HG02840 (cell line): ENCODE measurements at regions not wholly inside any gene's neighbourhood (a gene's known extent, or its start where the extent isn't known, plus 50 kb on each side); places are given as distances from the start of the nearest gene placed in this dataset.

Experiments used
- ATAC-seq: cut with Tn5 transposase; IDR thresholded peaks from one replicate; pipeline ENCODE4 v1.9.1; 2021; ENCODE audit warnings: mild to moderate bottlenecking, moderate library complexity, moderate number of reproducible peaks; ENCODE audit not compliant: unreplicated experiment, low FRiP score

DNA sequence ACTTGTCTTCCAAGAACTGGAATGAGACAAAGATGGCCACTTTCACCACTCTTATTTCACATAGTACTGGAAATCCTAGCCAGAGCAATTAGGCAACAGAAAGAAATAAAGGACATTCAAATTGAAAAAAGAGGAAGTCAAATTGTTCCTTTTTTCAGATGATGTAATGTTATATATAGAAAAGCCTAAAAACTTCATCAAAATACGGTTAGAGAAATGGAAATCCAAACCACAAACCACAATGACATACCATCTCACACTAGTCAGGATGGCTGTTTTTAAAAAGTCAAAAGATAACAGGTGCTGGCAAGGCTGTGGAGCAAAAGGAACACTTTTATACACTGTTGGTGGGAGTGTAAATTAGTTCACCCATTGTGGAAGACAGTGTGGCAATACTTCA, 113.3 kb upstream of the SPRY2 start:
- peak; percentile 89 for ATAC-seq

DNA sequence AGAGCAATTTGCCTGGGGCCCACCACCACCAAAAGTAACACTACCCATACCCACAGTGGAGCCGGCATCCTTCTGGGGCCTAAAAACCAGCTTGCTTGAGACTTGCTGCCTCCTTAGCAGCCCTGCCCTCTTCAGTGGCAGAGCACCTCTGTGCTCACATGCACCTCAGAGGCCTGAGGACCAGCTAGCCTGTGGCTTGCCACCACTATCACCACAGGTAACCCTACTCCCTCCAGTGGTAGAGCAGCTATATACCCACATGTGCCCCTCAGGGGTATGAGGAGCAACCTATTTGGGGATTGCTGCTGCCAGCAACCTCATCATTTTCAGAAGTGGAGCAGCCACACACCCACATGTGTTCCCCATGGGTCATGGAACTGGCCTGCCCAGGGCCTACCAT, 111.4 kb upstream of the SPRY2 start:
- ATAC-seq, result no peak

DNA sequence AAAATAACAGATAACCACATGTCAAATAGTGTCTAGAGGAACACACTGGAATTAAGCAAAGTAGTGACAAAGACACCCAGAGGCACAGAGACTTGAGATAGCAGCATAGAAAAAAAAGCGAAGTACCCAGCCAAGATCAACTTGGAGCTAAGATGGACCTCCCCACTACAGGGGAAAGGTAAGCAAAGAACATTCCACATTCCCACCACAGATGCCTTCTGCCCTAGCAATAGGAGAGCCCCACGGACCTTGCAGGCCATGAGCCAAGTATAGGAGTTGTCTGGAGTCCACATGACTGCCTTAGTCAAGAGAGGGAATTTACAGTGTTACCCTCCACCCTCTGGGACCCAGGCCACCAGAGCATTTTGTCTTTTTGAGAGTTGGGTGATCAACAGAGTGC, 110.7 kb upstream of the SPRY2 start:
- no peak for ATAC-seq

DNA sequence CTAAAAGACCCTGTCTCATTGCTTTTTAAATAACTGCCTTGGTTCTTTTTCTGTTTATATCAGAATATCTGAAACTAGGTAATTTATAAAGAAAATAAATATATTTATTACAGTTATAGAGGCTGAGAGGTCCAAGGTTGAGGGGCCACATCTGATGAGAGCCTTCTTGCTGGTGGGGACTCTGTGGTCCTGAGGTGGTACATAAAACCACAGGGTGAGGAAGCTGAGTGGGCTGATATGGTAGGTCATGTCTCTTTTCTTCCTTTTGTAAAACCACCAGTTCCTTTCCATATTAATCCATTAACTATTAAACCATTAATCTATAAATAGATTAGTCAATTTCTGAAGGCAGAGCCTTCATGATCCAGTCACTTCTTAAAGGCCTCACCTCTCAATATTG, 109.5 kb upstream of the SPRY2 start:
- ATAC-seq, result no peak

- no peak for ATAC-seq
Measured at GRCh38 chr13:80448725-80449124, 107.8 kb upstream of the SPRY2 start.

DNA sequence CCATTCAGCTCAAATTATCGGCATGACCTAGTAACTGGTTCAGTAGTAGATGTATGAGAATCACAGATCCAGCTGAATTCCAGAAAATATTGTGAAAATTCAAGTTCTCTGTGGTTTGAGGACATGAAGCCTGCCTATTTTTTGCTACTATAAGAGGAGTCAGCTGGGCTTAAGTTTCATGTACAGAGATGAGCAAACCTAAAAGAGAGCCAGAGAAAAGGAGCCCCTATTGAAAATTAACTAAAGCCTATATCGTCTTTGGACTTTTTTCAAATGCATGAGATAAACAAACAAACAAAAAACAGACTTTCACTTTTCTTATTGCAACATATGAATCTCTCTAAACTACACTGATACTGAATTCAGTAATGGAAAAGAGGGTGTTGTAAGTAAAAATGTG, 106.8 kb upstream of the SPRY2 start:
- peak; percentile 46 for ATAC-seq

- ATAC-seq, result no peak
Measured at GRCh38 chr13:80444240-80445015, 103.5 kb upstream of the SPRY2 start.

- ATAC-seq, result no peak
Measured at GRCh38 chr13:80442609-80443008, 101.7 kb upstream of the SPRY2 start.

DNA sequence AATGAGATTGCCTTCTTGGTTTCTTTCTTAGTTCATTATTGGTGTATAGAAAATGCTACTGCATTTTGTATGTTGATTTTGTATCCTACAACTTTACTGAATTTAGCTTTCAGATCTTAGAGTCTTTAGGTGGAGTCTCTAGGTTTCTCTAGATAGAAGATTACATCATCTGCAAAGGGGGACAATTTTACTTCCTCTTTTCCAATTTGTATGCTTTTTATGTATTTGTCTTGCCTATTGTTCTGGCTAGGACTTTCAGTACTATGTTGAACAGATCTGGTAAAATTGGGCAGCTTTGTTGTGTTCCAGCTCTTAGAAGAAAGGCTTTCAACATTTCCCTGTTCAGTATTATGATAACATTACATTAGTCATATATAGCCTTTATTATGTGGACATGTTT, 101.0 kb upstream of the SPRY2 start:
- no peak for ATAC-seq

DNA sequence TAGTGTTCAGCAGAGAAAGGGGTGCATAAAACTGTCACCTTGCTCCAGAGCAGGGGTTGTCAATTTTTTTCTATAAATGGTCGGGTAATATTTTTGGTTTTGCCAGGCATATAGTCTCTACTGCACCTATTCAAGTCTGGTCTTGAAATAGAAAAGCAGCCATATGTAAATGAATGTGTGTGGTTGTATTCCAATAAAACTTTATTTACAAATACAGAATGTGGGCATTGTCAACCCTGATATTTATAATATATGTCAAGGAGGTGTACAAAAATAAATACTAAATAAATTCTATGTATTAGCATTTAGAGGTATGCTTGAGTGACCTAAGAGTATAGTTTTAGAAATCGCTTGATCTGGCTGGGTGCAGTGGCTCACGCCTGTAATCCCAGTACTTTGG, 97.6 kb upstream of the SPRY2 start:
- no peak for ATAC-seq

DNA sequence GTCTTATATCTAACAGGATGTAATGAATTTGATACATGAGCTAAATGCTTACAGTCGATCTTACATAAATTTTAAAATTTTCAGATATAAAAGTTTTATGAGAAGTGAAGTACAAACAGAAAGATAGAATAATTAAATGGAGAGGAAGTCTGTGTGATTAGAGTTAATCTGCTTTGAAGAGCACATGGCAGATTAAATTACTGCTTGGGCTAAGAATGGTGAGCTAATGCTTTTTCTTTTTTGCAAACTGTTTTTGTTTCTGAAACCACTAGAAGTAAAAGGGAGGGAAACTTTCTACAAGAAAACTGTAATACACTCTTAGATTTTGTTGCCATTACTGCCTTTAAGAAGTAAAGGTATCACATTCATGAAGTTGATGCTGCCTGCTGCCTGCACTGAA, 96.3 kb upstream of the SPRY2 start:
- ATAC-seq, result no peak

GRCh38 chr13:80436571-80437169, 95.7 kb upstream of the SPRY2 start:
- no peak for ATAC-seq

DNA sequence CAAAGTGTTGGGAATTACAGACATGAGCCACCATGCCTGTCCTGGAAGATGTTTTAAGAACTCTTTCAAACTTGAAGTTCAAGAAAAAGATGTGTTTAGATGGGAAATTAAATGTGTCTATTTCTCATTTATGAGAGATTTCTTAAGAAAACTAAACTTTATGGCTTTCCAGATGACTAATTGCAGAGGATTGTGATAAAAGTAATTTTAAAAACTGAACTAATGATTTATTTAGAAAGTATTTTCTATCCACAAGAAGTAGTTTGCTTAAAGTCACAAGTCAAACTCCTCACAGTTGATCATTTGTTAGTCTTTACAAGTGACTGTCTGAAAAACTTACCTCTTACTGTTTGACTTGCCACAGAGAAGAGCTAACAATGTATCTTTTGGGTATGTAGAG, 89.6 kb upstream of the SPRY2 start:
- no peak for ATAC-seq

GRCh38 chr13:80428349-80429096, 87.6 kb upstream of the SPRY2 start:
- ATAC-seq, result no peak

DNA sequence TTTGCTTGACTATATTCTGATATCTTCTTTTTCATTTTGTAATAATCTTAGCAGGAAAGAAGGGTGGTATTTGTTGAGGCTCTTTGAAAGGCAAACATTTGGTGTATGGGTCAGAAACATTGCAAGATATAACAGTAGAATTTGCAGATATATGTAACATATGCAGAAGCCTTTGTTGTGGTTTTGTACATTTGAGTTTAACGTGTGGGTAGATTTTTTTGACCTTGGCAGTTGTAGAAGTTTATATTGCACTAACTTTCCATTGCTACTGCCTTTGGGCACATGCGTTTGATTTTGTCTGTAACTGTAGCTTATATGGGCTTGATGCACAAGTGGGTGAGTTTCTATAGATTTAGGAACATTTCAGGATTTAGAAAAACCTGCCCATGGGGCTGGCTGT, 78.5 kb upstream of the SPRY2 start:
- ATAC-seq, result no peak

GRCh38 chr13:80413611-80414010, 72.7 kb upstream of the SPRY2 start:
- ATAC-seq, result no peak

DNA sequence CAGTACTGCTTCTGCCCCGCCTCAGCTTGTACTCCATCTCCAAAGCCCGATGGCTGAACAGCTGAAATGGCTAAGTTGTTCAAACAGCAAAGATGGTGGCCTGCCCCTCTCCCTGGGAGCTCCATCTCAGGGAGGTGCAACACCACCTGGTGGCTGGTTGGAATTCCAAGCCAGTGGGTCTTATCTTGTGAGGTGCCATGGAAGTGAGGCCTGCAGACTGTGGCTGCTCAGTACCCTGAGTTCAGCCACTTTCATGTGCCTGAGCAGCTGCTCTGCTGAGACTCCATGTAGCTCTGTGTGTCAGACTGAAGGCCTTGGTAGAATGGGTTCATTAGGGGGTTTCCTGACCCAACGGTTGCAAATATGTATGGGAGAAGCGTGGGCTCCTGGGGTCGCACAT, 67.3 kb upstream of the SPRY2 start:
- ATAC-seq, result no peak

DNA sequence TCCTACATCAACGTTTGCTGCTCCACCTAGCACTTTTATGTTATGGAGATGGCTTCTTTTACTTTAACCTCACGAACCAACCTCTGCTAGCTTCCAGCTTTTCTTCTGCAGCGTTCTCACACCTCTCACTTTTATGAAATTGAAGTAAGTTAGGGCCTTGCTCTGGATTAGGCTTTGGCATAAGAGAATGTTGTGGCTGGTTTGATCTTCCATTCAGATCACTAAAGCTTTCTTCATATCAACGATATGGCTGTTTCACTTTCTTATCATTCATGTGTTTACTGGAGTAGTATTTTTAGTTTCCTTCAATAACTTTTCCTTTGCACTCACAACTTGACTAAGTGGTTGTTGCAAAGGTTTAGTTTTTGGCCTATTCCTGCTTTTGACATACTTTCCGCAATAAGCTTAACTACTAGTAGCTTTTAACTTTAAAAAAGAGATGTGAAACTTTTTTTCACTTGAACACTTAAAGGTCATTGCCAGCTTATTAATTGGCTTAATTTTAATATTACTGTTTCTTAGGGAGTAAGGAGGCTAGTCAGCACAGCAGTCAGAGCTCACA, 60.0 kb upstream of the SPRY2 start:
- ATAC-seq, result no peak

DNA sequence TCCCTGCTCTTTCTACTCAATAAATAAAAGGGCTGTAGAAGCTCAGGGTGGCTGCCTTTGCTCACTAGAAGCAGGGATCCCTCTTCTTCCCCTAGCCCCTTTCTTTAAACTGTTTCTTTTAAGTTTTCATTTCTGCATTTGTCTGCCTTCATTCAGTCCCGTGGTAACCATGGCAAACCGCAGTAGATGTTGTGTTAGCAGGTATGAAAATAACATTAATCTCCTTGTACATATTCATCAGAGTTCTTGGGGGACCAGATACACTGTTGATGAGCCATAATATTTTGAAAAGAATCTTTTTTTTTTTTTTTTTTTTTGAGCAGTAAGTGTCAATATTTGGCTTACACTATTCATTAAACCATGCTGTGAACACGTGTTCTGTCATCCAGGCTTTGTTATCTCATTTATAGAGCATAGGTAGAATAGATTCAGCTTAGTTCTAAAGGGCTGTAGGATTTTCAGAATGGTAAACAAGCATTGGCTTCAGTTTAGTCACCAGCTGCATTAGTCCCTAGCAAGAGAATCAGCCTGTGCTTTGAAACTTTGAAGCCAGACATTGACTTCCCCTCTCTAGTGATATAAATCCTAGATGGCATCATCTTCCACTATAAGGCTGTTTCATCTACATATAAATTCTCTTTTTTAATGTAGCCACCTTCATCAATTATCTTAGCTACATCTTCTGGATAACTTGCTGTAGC, 59.4 kb upstream of the SPRY2 start:
- ATAC-seq, result peak; percentile 33

DNA sequence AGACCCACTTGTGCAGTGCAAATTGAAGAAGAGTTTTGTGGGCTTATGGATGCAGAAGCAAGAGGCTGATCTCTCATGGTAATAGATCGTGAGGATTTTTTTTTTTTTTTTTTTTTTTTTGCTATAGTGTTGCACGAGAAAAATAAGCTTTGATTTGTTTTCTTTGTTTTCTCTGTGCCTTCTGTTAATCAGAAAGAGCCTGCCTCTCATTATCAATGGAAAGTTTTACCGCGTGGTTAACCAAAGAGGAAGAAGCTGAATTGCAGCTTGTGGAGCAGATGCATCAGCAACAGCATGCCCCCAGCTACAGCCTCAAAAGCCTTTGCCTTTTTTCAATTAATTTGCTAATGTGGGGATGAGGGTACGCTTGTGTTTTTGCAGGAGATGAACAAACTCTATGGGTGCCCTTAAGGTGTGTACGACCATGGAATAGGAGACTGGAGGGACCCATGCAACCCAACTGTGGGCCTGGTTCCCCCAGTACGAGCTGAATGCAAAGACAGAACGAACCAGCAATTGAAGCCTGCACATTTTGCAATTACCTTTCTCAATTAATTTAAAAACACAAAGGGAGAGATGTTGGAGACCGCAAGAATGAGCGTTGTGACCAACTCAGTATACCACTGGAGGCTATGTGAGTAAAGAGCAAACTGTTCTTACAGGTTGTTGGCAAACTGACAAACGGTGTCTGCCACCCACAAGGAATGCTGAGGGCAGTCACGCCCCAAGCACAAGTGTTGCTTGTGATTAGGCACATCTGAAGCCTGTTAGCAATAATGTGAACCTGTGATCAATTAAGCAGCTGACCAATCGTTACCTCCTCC, 58.6 kb upstream of the SPRY2 start:
- peak; percentile 76 for ATAC-seq
